GM18520 (cell line): ENCODE measurements at regions not wholly inside any gene's neighbourhood (a gene's known extent, or its start where the extent isn't known, plus 50 kb on each side); places are given as distances from the start of the nearest gene placed in this dataset.

ENCODE experiments used
- ATAC-seq: cut with Tn5 transposase; IDR thresholded peaks from one replicate; pipeline ENCODE4 v1.9.1; 2021; ENCODE audit not compliant: unreplicated experiment

- no peak for ATAC-seq
Measured at GRCh38 chr10:61108915-61109314, 164.9 kb upstream of the RHOBTB1 start.

GRCh38 chr10:61100887-61101286 is 156.9 kb upstream of the RHOBTB1 start:
- ATAC-seq, result no peak

DNA sequence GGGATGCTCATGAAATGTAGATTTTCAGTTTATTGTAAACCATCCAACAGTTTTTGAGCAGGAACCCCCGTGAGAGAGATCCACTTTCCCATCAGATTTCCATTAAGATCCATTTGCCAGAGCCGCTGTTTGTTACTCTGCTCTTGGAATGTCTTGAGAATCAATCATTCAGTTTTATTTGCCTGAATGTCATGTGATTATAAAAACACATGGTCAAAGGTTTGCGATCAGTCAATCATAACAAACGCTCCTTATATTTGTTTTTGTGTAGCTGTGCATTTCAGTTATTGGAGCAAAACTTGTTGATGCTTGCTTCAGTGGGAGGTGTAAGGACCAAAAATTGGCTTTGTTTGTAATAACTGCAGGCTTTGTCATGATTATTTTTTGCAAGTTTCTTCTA is 155.8 kb upstream of the RHOBTB1 start:
- no peak for ATAC-seq

GRCh38 chr10:61098966-61099365 is 155.0 kb upstream of the RHOBTB1 start:
- ATAC-seq, result no peak

DNA sequence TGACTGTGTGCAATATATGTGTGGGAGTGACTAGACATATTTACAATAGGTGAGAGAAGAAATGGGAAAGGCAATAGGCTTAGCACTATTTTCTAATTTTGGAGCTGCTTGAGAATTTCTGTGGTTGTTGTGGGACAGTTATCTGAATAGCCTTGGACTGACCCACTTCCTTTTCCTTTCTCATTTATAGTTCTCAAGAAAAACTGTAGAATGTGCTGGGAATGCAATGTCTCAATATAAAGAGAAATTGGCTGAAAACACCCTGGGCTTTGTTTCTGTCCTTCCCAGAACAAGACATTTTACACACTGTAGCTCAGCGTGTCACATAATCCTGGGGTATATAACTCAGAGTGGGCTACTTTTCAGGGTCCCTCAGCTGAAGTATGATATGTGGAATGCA is 153.0 kb upstream of the RHOBTB1 start:
- ATAC-seq, result no peak

- no peak for ATAC-seq
Measured at GRCh38 chr10:61096056-61096455, 152.1 kb upstream of the RHOBTB1 start.

- no peak for ATAC-seq
Measured at GRCh38 chr10:61091531-61091930, 147.5 kb upstream of the RHOBTB1 start.

GRCh38 chr10:61089251-61089650 is 145.3 kb upstream of the RHOBTB1 start:
- ATAC-seq, result no peak

DNA sequence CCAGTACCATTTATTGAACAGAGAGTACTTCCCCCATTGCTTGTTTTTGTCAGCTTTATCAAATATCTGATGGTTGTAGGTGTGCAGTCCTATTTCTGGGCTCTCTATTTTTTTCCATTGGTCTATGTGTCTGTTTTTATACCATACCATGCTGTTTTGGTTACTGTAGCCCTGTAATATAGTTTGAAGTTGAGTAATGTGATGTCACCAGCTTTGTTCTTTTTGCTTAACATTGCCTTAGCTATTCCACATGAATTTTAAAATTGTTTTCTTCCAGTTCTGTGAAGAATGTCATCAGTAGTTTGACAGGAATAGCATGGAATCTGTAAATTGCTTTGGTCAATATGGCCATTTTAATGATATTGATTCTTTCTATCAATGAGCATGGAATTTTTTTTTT is 140.5 kb upstream of the RHOBTB1 start:
- ATAC-seq, result no peak

- ATAC-seq, result no peak
Measured at GRCh38 chr10:61081301-61081700, 137.3 kb upstream of the RHOBTB1 start.

DNA sequence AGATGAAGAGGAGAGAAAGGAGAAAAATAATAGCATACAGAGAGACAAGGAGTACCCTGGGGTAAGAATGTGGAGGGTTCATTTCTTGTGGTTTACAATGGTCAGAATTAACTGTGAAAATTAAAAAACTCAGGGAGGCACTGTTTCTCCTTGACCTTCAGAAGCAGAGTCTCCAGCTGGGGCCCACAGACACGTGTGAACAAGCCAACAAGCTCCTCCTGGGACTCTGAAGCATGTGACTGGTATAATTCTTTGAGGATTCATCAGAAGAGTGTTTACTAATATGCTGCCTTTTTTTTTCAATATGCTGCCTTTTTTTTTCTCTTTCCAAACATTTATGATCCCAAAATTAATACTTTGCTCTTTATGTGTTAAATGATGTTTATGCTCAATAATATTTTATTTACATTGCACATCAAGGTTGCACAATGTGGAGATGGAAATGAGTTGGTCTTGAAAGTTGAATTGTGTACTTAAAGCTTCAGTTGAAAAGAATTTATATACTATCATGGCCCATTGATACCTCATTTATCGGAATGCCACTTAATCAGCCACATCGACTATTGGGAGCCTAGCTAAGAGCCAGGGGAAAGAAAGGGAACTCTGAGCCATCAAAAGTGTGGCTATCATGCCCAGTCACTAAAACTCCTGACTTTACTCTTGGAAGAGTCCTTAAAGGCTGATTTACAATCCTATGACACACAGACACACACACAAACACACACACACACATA is 134.7 kb upstream of the RHOBTB1 start:
- ATAC-seq, result no peak

GRCh38 chr10:61076572-61077114 is 132.7 kb upstream of the RHOBTB1 start:
- no peak for ATAC-seq

DNA sequence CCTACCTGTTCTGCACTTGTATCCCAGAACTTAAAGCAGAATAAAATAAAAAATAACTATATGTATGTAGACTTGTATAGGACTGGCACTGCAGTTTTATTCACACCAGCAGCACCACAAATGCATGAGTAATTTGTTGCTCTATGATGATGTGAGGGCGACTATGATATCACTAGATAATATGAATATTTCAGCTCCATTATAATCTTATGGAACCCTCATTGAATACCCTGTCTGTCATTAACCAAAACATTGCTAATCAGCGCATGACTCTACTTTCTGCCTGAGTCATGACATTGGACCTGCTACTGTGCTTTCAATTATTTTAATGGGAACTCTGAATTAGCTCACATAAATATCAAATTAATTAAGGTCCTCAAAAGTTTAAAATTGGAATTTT is 129.4 kb upstream of the RHOBTB1 start:
- no peak for ATAC-seq

GRCh38 chr10:61071580-61071979 is 127.6 kb upstream of the RHOBTB1 start:
- no peak for ATAC-seq

DNA sequence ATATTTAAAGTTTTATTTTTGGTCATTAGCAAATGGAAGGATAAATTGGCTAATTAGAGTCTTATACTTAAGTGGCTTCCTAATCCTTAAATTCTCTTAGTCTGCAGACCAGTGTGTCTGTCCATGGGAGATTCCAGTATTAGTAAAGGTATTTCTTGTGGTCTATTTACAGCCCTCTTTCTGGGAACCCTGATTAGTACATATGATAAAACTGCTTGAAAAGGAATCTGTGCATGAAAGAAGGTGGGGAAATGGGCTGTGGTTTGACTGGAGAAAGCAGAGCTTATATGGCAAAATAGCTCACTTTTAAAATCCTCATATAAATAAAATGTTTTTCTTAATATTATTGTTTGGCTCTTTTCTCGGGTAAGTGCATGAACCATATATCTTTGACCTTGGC is 124.5 kb upstream of the RHOBTB1 start:
- ATAC-seq, result no peak

GRCh38 chr10:61067671-61068336 is 123.8 kb upstream of the RHOBTB1 start:
- no peak for ATAC-seq

DNA sequence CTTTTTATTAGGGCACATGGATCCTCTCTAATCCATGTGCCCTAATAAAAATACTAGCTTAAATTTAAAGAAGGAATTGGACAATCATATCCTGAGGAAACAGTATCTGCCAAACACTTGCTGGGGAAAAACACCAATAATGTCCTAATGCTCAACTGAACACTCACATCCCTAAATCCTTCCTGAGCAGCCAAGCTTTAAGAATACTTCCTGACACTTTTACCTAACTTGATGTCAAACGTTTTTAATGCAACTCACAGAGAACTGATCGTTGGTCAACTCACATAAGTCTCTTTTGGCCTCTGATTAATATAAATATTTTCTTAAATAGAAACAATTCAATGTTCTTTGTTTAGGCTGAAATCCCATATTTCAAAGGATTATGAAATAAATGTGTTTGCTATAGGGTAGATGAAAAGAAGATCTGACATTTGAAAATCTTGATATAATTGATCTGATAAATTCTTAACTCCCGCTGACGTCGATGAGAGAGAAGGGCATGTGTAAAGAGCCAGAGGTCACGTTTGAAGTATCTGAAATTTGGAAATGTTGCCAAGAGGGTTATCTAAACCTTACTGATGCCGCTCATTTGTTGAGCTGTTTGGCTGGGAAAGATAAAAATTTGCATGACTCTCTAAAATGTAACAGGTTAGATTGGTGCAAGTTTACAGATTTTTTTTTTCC is 122.8 kb upstream of the RHOBTB1 start:
- no peak for ATAC-seq

DNA sequence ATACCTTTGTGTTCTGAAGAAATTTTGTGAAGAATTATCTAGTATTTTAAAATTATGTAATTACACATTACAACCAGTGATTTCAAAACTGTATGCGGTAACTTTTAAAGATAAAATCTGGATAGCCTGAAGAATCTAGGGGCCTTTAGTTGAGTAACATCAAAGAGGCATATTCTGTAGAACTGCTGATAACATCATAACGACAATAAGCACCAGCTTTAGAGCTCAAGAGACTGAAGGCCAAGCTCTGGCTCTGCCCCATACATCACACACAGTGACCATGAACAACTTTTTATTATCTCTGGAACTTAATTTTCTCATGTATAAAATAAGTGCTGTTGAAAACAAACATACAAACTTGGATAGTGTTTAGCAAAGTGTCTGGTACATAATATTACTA is 121.1 kb upstream of the RHOBTB1 start:
- no peak for ATAC-seq

GRCh38 chr10:61064356-61064755 is 120.4 kb upstream of the RHOBTB1 start:
- no peak for ATAC-seq

- no peak for ATAC-seq
Measured at GRCh38 chr10:61063901-61064300, 119.9 kb upstream of the RHOBTB1 start.

- ATAC-seq, result no peak
Measured at GRCh38 chr10:61063034-61063433, 119.0 kb upstream of the RHOBTB1 start.

- ATAC-seq, result no peak
Measured at GRCh38 chr10:61061923-61062504, 118.0 kb upstream of the RHOBTB1 start.
